HCT116 (cell line): ENCODE measurements at regions not wholly inside any gene's neighbourhood (a gene's known extent, or its start where the extent isn't known, plus 50 kb on each side); places are given as distances from the start of the nearest gene placed in this dataset.

Experiments
- ATAC-seq: fragments of 200-7000 bp; cut with Tn5 transposase; 2 replicates; pipeline ENCODE4 v1.9.1; 2020; ENCODE audit warnings: mild to moderate bottlenecking, moderate library complexity
- BruUV-seq: library from RNA; stranded (reverse); fragments of 400-500 nt; replicated peaks from 2 replicates; lab custom pipeline; 2021; lab: Mats Ljungman, UMichigan
- CTCF ChIA-PET: fragments of 300-600 bp; sonication (Branson Sonifier 250); formaldehyde crosslinking; loops from one replicate; lab custom pipeline; 2021; ENCODE audit warnings: antibody characterized with exemption; lab: Charles Lee
- POLR2A ChIA-PET: fragments of 300-600, 350-600 bp; sonication (Branson Sonifier 250); formaldehyde crosslinking; loops from one replicate; lab custom pipeline; 2021; ENCODE audit warnings: antibody characterized with exemption; lab: Charles Lee
- RAD21 ChIA-PET, 2 experiments: fragments of 300-600 bp; sonication (Branson Sonifier 250); formaldehyde crosslinking; loops; one replicate each; lab custom pipeline; 2023; ENCODE audit warnings: low total read pairs in 2 of 2; ENCODE audit not compliant: uncharacterized antibody in 2 of 2, unreplicated experiment in 2 of 2, low non-redundant PET in 1 of 2; lab: Charles Lee
- DNase-seq: peaks from one replicate; pipeline ENCODE4 v3.0.0-alpha.2; 2010; ENCODE audit warnings: low read depth, low spot score
- H2AFZ ChIP-seq: fragments of 200-600 bp; shearing (Covaris generic), sonication (generic); 2 replicates; pipeline ENCODE4 v1.6.1; 2017; ENCODE audit warnings: low read depth, mixed run types, mixed read lengths, antibody characterized with exemption, low read length; ENCODE audit not compliant: poor library complexity, severe bottlenecking
- H3K27ac ChIP-seq: 2 replicates; pipeline ENCODE4 v1.5.1; 2012; ENCODE audit warnings: low read depth, low read length
- H3K27me3 ChIP-seq: fragments of 200-600 bp; sonication (generic); 2 replicates; pipeline ENCODE4 v1.6.1; 2016; ENCODE audit warnings: mixed run types, low read length, mixed read lengths; ENCODE audit not compliant: insufficient read depth
- H3K36me3 ChIP-seq, 2 experiments: fragments of 200-500 bp in 1 of 2; fragments of 200-600 bp in 1 of 2; sonication (Bioruptor generic) in 1 of 2; sonication (generic) in 1 of 2; 2 replicates each; pipeline versions ENCODE4 v1.5.1 to v1.6.1; 2014 to 2016; ENCODE audit warnings: low read length in 2 of 2, inconsistent platforms in 1 of 2, mixed read lengths in 1 of 2, mixed run types in 1 of 2; ENCODE audit not compliant: insufficient read depth in 2 of 2, control insufficient read depth in 1 of 2
- H3K4me1 ChIP-seq, 2 experiments: fragments of 200-600 bp in 1 of 2; sonication (generic) in 1 of 2; 2 replicates each; pipeline versions ENCODE4 v1.5.1 to v1.6.1; 2012 to 2017; ENCODE audit warnings: low read length in 2 of 2, inconsistent platforms in 1 of 2, mild to moderate bottlenecking in 1 of 2, mixed read lengths in 1 of 2, mixed run types in 1 of 2, moderate library complexity in 1 of 2; ENCODE audit not compliant: insufficient read depth in 2 of 2, control insufficient read depth in 1 of 2
- H3K4me2 ChIP-seq: fragments of 200-600 bp; sonication (generic); 2 replicates; pipeline ENCODE4 v1.6.1; 2017; ENCODE audit warnings: mixed run types, low read length, mixed read lengths
- H3K4me3 ChIP-seq, 2 experiments: fragments of 200-600 bp in 1 of 2; sonication (generic) in 1 of 2; replicated peaks in 1 of 2; 2 replicates each; pipeline ENCODE4 v1.5.1; 2011 to 2016; ENCODE audit warnings: low read length in 2 of 2, control low read depth in 1 of 2, low read depth in 1 of 2, mild to moderate bottlenecking in 1 of 2, mixed read lengths in 1 of 2, mixed run types in 1 of 2
- H3K79me2 ChIP-seq: fragments of 200-600 bp; sonication (generic); 2 replicates; pipeline ENCODE4 v1.6.1; 2017; ENCODE audit warnings: mild to moderate bottlenecking, mixed run types, low read length, moderate library complexity, mixed read lengths; ENCODE audit not compliant: insufficient read depth
- H3K9ac ChIP-seq: fragments of 200-600 bp; sonication (generic); 2 replicates; pipeline ENCODE4 v1.6.1; 2016; ENCODE audit warnings: low read length, mixed read lengths
- H3K9me2 ChIP-seq: fragments of 200-600 bp; sonication (generic), shearing (Covaris generic); 2 replicates; pipeline ENCODE4 v1.6.1; 2017; ENCODE audit warnings: mixed run types, mild to moderate bottlenecking, moderate library complexity; ENCODE audit not compliant: insufficient read depth
- H3K9me3 ChIP-seq, 2 experiments: fragments of 200-500 bp in 1 of 2; fragments of 200-600 bp in 1 of 2; sonication (Bioruptor generic) in 1 of 2; sonication (generic) in 1 of 2; 2 replicates each; pipeline ENCODE4 v1.6.1; 2014 to 2017; ENCODE audit warnings: low read length in 2 of 2, mixed read lengths in 2 of 2, inconsistent platforms in 1 of 2, low read depth in 1 of 2, mild to moderate bottlenecking in 1 of 2, mixed run types in 1 of 2, moderate library complexity in 1 of 2; ENCODE audit not compliant: control insufficient read depth in 1 of 2, insufficient read depth in 1 of 2
- H4K20me1 ChIP-seq: fragments of 200-600 bp; sonication (generic), shearing (Covaris generic); 2 replicates; pipeline ENCODE4 v1.6.1; 2017; ENCODE audit warnings: mixed run types, mild to moderate bottlenecking, moderate library complexity; ENCODE audit not compliant: insufficient read depth
- ATF3 ChIP-seq: IDR thresholded peaks from 2 replicates; pipeline ENCODE4 v1.6.1; 2012
- CBX3 ChIP-seq: IDR thresholded peaks from 2 replicates; pipeline ENCODE4 v1.6.1; 2012; ENCODE audit warnings: low read depth
- CEBPB ChIP-seq: IDR thresholded peaks from 2 replicates; pipeline ENCODE4 v1.6.1; 2012; ENCODE audit warnings: low read depth
- CTCF ChIP-seq, 3 experiments: fragments of 200-600 bp in 1 of 3; sonication (generic) in 1 of 3; IDR thresholded peaks in 2 of 3; conservative IDR thresholded peaks in 1 of 3; 2 replicates each; pipeline ENCODE4 v1.5.1; 2012 to 2017; ENCODE audit warnings: low read depth in 2 of 3, low read length in 2 of 3, antibody characterized with exemption in 1 of 3, borderline replicate concordance in 1 of 3, control low read depth in 1 of 3, mild to moderate bottlenecking in 1 of 3, mixed read lengths in 1 of 3, mixed run types in 1 of 3, moderate library complexity in 1 of 3; ENCODE audit not compliant: insufficient read depth in 1 of 3
- EGR1 ChIP-seq: IDR thresholded peaks from 2 replicates; pipeline ENCODE4 v1.6.1; 2012; ENCODE audit warnings: low read depth
- EZH2 ChIP-seq: fragments of 200-600 bp; sonication (generic); IDR thresholded peaks from 2 replicates; pipeline ENCODE4 v1.6.1; 2017; ENCODE audit warnings: antibody characterized with exemption, mixed run types
- FOSL1 ChIP-seq: IDR thresholded peaks from 2 replicates; pipeline ENCODE4 v1.6.1; 2012; ENCODE audit warnings: low read depth
- POLR2A ChIP-seq: IDR thresholded peaks from 2 replicates; pipeline ENCODE4 v1.7.0; 2011; ENCODE audit warnings: borderline replicate concordance; ENCODE audit not compliant: insufficient read depth, insufficient read length; ENCODE audit errors: extremely low read depth
- SIN3A ChIP-seq: IDR thresholded peaks from 2 replicates; pipeline ENCODE4 v1.6.1; 2012; ENCODE audit warnings: low read depth
- SP1 ChIP-seq: IDR thresholded peaks from 2 replicates; pipeline ENCODE4 v1.6.1; 2012; ENCODE audit warnings: low read depth
- YY1 ChIP-seq: IDR thresholded peaks from 2 replicates; pipeline ENCODE4 v1.6.1; 2011; ENCODE audit warnings: low read length, low read depth, moderate library complexity, mild to moderate bottlenecking; ENCODE audit not compliant: insufficient replicate concordance; ENCODE audit errors: extremely low read depth
- intact Hi-C: fragments of 100-400 bp; cut with micrococcal nuclease; formaldehyde crosslinking; loops from 2 replicates; pipeline ENCODE4 v1.10.0; 2022

GRCh38 chr11:81578571-81578970 lies 1155.1 kb downstream of the FAM181B start:
- H3K4me1 ChIP-seq, result no peaks in the 10 kb centered on the region
- no TSS peak for BruUV-seq

GRCh38 chr11:81574301-81574700 lies 1159.4 kb downstream of the FAM181B start:
- H3K79me2 ChIP-seq, result no peaks in the 10 kb centered on the region
- TF ChIP-seq EGR1 (no peak), ATF3 (no peak), CBX3 (no peak), YY1 (no peak), CEBPB (no peak), SIN3A (no peak), POLR2A (no peak), SP1 (no peak), CTCF (IDR thresholded peaks at IDR 0.05 in 2 of 3, conservative IDR thresholded peaks at IDR 0.05 in 1 of 3; ENCODE audit: borderline replicate concordance in 1 of 3, insufficient read depth in 1 of 3, low read depth in 2 of 3, low read length in 2 of 3) (no peak), FOSL1 (no peak), EZH2 (no peak)
- H3K9me2 ChIP-seq, result no peaks in the 10 kb centered on the region
- no peak overlapping the region for H3K27ac ChIP-seq
- no peak overlapping the region for H3K4me3 ChIP-seq
- H3K27me3 ChIP-seq, result no peaks in the 10 kb centered on the region
- intact Hi-C loops, result no loop called here
- ATAC-seq (no peak), DNase-seq (no peak)
- H2AFZ ChIP-seq, result no peak overlapping the region
- H4K20me1 ChIP-seq, result no peaks in the 10 kb centered on the region
- peaks cover 0 to 12% of the 10 kb centered on the region in 2 experiments; a peak in 2 of 4 replicates for H3K9me3 ChIP-seq
- no peaks in the 10 kb centered on the region for H3K36me3 ChIP-seq
- CTCF ChIA-PET, result no interaction called here
- RAD21 ChIA-PET, result no interaction called here
- no peaks in the 10 kb centered on the region for H3K4me1 ChIP-seq
- BruUV-seq, result no TSS peak
- no peak overlapping the region for H3K9ac ChIP-seq
- POLR2A ChIA-PET, result no interaction called here
- no peak overlapping the region for H3K4me2 ChIP-seq

More at GRCh38 chr11:81578571-81578970, 1155.1 kb downstream of the FAM181B start:
- POLR2A ChIA-PET, result no interaction called here
- no peak overlapping the region for H3K9ac ChIP-seq
- no peaks in the 10 kb centered on the region for H3K27me3 ChIP-seq
- no peak overlapping the region for H3K4me3 ChIP-seq
- H4K20me1 ChIP-seq, result no peaks in the 10 kb centered on the region
- no peak overlapping the region for H3K4me2 ChIP-seq
- ATAC-seq, result no peak
- H2AFZ ChIP-seq, result no peak overlapping the region
- peaks cover 6 to 12% of the 10 kb centered on the region in 2 experiments; a peak in 2 of 4 replicates for H3K9me3 ChIP-seq
- intact Hi-C loops, result no loop called here
- no peaks in the 10 kb centered on the region for H3K9me2 ChIP-seq
- no peaks in the 10 kb centered on the region for H3K36me3 ChIP-seq
- H3K79me2 ChIP-seq, result no peaks in the 10 kb centered on the region
- CTCF ChIA-PET, result no interaction called here
- TF ChIP-seq CBX3, result no peak
- TF ChIP-seq, all 23 proteins: peak for 0
- RAD21 ChIA-PET, result no interaction called here
- H3K27ac ChIP-seq, result no peak overlapping the region
- DNase-seq, result no peak
